Kidney capillary endothelial cell (primary cell): ENCODE measurements at regions not wholly inside any gene's neighbourhood (a gene's known extent, or its start where the extent isn't known, plus 50 kb on each side); places are given as distances from the start of the nearest gene placed in this dataset.
"Not testable (repeated sequence)": the region's sequence is repeated elsewhere in the genome, so short reads cannot be mapped to it uniquely, and the experiment has no call there.

Experiments used
- DNase-seq: peaks from one replicate; pipeline ENCODE4 v3.0.0-alpha.2; 2018; ENCODE audit warnings: low spot score

DNA sequence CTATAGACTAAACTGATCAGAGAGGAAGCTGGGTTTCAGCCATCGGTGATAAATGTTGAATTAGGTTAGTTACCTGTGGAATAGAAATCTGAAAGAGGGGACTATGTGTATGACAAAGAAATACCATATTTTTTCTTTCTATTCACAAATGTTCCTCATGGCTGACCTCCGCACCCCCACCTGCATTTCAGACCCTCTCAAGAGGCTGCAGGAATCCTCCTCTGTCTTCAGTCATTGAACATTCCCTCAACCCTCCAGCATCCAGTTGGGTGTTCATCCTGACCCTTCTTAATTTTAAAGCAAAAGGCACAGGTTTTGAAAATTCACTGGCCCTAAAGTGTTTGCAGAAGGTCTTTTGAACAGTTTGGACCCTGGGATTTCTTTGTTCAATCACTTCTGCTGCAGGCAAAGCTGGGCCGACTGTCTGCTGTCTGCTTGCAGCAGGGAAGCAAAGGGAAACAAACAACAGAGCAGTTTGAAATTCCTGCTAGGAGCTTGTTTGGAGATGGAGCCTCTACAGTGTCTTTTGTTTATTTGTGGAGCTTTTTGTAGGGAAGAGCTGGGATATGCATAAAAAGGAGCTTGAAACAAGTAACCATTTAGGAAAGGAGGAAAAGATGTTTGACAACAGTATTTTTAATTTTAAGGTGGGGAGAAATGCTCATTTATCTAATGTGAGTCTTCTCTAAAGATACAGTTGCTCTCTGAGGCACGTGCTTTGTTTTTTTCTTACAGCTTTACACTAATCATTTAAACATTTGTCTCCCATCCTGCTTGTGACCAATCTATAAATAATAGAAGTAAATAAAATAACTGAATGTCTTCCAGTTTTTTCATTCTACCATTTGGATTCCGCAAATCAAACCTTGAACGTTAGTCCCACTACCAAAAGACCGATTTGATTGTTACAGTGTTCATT is 213.3 kb upstream of the MMADHC start:
- DNase-seq, result no peak

DNA sequence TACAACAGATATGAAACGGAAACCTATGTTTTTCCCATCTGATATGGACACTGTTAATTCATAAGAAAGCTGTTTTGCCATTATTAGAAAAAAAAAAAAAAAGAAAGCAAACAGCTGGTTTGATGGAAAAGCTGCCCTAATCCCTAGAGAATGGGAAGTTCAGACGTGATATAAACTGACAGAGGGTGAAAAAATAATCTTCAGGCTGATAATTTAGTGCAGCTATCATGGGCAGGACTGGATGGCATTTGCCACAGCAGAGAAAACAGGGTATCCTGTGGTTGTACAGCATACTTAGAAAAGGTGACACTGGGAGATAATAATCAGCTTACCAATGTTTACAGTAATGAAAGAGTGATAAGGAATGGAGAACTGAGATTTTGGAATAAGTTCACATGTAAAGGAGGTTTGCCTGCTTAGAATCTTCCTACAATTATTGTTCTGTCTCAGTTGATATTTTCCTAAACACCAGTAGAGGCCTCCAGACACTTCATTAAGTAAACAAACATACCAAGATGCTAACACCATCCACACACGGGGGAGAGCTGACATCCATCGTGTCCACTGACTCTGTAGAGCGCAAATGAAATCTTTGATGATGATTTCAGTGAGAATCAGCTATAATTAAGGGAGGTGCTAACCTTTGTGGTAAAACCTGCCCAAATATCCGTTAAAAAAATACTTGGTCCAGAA is 211.6 kb upstream of the MMADHC start:
- DNase-seq, result peak; percentile 50

DNA sequence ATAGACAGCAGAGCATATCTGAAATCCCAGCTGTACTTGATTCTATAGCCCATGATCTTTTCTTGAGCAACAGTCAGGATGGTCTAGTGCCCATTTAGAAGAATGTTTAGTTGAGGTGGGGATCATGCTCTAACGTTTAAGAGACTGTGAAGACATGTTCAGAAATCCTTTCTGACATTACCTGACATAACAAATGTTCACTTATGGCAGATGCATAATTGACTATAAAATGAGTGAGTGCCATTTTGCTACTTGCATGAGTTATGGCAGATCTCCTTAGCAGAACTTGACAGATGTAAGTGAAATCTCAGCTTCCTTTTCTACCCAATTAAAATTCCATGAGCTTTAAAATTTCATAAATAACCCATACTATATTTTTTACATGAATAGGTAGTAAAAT is 209.5 kb upstream of the MMADHC start:
- no peak for DNase-seq

DNA sequence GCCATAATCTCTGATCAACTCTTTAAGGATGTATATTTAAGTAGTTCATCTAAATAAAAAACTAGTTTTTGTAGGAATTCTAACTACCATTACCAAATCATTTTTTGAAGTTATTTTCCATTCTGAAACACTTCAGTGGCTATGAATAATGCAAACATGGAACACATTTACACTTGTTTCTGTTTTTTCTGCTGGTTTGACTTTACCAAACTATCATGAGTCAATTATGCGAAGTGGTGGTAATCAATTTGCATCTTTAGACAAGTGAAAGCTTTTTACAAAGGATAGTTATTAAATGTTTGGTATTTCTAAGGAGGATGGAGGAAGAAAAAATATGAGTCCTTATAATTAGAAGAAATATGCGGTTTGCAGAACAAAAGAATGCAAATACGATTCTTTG is 202.0 kb upstream of the MMADHC start:
- no peak for DNase-seq

DNA sequence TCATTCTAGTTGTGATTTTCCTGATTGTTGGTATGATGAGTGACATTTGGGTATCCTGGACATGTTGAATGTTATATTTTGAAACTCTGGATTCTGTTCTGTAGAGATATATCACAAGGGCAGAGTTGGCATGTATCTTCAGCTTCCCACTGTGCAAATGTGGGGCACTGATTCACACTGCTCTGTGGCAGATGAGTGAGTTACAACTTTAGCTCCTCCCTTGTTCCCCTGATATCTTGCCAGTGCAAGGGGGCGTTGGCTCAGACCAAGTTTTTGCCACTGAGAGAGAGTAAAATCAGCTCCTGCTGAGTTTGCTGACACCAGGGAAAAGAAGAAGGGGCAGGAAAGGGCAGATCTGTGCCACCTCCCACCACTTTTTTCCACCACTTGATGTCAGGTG is 199.6 kb upstream of the MMADHC start:
- no peak for DNase-seq

DNA sequence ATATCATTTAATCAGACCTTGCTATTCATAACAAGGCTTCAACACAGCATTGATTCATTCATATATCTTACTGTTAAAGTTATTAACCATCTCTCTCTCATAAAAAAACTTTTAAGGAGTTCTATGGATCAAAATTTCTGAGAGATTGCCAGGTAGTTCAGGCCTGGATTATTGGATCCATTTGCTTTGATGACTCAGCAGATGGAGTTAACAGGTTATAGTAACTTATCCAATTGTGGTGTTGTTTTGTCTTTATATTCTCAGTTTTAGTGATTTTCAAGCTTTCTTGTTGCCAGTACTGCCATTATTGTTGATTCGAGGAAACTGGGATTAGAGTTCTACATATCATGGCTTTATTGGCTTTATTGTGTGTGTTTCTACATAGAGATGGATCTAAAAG is 195.7 kb upstream of the MMADHC start:
- no peak for DNase-seq

DNA sequence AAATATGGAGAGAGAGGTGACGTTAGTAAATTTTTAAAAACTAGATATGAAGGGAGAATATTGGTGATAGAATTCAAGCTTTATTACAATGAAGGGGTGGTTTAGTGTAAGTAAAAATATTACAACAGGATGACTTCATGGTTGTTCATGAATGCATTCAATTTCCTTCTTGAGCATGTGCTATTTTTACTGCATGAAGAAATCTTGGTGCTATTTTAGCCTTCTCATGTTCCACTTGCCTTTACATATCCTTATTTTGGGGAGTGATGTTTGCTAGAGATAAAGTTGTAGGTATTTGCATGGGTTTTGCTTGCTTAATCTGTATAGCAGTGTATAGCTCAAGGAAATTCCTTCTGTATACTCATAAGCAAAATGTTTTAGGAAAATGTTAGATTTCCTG is 195.0 kb upstream of the MMADHC start:
- DNase-seq, result peak; percentile 10

DNA sequence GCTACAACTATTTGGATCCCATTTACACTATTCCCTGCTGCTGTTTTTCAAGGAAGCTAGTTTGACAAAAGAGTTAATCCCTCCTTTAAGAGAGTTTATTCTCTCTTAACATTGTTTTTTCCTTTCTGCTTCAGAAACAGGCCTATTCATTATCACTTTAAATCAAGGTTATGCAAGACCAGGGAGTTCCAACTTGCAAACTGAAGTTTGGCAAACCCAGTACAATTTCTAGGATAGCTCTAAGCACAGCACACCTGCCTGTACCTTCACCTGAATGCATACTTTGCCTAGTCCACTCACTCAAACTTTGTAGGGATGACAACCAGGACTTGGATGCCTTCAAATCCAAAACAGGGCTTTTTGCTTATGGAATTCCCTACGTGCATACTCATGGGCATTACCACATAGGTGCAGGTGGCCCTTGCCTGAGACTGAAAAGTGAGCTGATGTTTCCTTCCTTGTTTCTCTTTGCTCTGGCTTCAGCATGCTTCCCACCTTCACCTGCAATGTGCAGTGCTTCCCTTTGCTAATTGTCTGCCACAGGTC is 193.8 kb upstream of the MMADHC start:
- no peak for DNase-seq

DNA sequence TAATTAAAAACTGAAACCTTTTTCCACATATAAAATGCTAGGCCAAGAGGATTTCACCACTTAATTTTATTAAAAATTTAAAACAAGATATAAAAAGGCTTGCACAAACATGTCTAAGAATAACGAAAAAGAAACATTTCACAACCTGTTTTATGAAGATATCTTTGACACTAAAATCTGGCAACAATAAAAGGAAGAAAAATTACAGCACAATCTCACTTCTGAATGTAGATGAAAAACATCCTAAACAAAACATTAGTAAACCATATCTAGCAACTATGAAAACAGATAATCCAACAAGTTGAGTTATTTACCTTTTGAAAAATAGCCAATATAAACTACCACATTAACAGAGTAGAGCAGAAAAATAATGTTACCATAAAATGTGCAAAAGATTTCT is 185.4 kb upstream of the MMADHC start:
- no peak for DNase-seq

DNA sequence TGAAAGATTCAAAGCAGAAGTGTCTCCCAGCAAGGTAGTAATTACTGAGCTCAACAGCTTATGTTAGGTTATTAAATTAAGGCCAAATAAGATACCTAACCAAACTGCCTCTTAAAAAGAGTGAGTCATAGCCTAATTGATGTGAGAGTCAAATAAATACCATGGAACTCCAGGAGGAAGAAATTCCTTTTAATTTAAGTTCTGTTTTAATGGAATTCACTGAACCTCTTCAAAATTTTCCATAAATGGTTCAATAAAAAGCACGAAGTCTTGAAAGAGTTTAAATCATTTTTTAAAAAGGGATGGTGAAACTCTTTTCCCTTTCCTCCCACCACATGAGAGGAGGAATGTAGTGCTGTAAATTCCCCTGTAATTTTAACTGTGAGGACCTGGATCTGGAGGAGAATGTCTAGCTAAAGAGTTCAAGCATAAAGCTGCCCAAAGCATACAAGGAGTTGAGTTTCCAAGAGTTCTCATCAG is 180.8 kb upstream of the MMADHC start:
- DNase-seq, result no peak

DNA sequence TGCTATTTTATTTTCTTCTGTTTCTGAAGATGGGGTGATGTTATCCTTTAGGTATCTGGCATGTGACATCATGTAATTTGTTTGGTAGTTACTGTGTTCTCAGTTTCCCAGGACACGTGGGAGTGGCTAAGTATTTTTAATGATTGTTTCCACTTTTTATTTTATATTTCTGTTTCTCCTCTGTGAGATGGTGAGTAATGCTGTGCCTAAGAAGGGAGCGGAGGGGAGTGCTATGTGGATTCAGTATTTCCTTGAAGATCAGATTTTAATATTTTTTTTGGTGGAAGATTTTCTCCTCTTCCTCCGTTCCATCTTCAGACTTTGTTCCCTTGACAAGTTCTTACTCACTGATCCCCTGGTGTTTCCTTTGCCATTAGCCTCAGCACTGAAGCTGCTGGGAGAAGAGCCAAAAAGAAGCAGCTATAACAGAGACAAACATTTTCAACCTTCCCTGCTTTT is 180.0 kb upstream of the MMADHC start:
- no peak for DNase-seq

DNA sequence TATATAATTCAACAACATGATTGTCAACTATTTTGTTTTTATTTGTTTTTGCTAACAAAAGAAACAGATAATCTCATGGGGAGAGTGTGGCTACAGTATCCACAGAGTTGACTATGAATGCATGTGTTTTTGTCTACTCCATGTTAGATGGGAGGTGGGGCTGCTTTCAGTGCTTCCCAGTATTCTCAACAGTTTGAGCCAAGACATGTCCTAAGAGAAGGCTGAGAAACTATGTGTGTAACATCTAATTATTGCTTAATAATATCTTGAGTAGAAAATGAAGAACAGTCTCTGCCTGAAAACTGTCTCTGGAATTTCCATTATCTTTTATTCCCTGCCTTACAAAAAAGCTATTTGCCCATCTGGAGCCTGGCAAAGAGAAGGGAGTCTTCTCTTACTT is 178.8 kb upstream of the MMADHC start:
- no peak for DNase-seq

DNA sequence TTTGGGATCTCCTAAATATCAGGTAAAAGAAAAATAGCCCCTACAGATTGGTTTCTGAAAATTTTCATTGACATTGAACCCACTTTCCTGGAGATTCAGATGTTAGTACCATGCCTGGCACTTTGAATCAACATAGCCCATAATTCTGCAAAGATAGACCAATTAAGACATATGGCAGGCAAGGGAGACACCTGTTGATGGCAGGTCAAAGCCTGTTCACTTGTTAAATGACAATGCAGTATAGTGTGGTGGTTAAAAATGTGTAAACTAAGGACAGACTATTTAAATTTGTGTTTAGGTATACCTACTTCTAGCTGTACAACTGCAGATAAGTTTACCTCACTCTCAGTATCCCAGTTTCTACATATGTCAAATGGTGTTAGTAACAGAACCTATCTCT is 178.1 kb upstream of the MMADHC start:
- no peak for DNase-seq

DNA sequence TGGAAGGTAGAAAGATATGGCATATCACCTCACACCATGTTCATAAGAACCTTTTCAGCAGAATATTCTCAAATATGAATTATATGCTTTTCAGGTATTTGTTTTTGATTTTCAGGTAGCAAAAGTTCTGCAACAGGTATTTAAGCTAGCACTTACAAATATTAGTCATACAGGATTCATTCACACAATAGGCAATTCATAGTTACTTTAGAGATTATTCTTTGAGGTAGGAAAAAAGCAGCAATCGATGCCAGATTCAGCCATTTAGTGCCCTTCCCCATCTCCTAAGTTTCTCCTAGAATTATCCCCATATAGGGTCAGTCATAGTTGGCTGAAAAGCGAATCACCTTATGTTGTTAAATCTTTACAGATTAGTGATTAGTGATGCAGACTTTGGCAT is 177.4 kb upstream of the MMADHC start:
- DNase-seq, result no peak

DNA sequence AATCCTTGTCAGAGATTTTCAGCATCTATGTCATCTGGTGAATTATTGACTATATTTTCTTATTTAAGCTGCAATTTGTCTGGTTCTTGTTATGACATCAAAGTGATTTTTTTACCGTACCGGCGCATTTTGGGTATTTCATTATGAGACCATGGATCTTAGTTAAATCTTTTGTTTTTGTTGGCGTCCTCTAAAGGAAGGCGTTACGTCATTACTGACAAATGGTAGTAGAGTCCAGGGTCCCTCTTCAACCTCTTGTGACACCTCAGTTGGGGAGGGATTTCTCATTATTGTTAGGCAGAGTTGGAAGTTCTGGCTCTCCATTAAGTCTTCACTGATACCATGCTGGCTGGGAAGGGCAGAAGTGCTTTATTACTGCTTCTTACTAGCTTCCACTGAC is 175.8 kb upstream of the MMADHC start:
- no peak for DNase-seq

DNA sequence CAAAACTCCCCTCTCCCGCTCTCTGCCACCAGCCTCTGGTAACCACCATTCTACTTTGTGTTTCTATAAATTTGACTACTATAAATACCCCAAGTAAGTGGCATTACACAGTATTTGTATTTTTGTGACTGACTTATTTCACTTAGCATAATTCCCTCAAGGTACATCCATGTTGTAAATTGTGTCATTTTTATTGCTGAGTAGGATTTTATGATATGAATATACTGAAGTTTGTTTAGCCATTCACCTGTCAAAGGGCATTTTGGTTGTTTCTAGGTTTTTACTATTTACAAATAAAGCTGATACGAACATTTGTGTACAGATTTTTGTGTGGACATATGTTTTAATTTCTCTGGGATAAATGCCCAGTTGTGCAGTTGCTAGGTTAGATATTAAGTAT is 174.0 kb upstream of the MMADHC start:
- DNase-seq, result no peak

DNA sequence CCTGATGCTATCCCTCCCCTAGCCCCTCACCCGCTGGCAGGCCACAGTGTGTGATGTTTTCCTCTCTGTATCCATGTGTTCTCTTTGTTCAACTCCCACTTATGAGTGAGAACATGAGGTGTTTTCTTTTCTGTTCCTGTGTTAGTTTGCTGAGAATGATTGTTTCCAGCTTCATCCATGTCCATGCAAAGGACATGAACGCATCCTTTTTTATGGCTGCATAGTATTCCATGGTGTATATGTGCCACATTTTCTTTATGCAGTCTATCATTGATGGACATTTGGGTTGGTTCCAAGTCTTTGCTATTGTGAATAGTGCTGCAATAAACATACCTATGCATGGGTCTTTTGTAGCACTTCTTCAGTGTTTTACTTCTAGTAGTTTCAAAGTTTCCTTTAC is 171.8 kb upstream of the MMADHC start:
- not testable (repeated sequence) for DNase-seq

DNA sequence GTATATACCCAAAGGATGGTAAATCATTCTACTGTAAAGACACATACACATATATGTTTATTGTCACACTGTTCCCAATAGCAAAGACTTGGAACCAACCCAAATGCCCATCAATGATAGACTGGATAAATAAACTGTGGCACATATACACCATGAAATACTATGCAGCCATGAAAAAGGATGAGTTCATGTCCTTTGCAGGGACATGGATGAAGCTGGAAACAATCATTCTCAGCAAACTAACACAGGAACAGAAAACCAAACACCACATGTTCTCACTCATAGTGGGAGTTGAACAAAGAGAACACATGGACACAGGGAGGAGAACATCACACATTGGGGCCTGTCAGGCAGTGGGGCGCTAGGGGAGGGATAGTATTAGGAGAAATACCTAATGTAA is 167.1 kb upstream of the MMADHC start:
- not testable (repeated sequence) for DNase-seq

DNA sequence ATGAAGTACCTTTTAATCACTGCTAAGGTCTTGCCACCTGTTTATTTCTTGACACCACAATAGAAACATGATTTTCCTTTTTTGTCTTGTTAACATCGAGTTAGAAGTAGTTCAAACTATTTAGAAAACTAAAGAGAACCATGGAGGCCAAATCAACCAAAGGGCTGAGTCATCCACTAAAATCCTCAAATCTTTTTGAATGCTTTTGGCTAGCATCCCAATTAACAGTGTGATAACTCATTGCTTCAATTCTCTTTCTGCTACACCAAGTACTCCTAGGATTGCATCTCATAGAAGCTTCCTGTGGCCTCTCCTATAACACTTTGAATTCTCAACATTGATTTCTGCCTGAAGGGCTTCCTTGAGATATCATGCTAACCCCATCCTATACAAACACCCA is 159.9 kb upstream of the MMADHC start:
- no peak for DNase-seq

DNA sequence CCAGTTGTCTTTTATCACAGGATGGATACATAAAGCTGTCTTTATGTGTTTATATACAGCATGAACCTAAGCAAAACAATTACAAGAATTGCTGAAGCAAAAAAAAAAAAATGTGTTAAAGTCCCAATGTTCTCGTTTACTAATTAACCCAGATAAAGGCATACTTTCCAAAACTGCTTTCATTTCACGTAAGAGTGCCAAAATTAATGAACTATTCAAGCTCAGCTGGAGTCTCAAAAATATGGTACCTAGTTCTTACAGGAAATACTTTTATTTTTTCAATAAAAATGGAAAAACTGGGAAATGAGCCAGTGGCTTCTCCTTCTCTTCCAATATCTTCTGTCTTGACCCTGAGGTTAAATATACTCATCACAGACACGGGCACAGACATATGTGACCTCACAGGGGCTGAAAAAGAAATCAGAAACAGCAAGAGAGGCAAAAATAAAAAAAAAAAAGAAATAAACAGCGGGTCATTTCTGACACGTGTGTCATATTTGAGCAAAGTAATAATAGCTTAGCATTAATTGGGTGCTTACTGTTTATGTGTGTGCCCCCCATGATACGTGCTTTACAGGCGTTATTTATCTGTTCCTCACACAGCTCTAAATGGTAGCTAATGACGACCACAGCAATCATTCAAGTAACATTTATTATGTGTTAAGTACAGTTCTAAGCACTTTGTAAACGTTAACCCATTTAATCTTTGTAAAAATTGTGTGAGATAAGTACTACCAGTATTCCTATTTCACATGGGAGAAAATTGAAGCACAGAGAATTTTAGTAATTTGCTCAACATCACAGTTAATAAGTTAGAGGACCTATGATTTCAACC is 158.0 kb upstream of the MMADHC start:
- DNase-seq, result no peak

DNA sequence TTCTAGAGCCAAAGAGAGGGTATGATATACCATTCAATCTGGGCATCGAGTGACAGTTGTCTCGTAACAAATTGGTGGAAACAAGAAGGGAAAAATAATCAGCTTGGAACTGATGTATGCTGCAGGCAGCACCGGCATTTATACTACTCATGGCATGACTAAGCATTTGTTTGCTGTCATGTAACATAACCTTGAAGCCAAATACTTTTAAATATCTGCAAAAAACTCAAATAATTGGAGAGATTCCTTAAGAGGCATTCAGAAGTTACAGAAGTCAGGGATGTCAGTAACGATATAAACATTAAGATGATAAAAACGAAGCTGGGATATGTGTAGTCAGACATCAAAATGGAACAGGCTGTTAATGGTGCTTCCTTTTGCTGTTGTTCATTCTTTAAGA is 157.3 kb upstream of the MMADHC start:
- peak; percentile 13 for DNase-seq

DNA sequence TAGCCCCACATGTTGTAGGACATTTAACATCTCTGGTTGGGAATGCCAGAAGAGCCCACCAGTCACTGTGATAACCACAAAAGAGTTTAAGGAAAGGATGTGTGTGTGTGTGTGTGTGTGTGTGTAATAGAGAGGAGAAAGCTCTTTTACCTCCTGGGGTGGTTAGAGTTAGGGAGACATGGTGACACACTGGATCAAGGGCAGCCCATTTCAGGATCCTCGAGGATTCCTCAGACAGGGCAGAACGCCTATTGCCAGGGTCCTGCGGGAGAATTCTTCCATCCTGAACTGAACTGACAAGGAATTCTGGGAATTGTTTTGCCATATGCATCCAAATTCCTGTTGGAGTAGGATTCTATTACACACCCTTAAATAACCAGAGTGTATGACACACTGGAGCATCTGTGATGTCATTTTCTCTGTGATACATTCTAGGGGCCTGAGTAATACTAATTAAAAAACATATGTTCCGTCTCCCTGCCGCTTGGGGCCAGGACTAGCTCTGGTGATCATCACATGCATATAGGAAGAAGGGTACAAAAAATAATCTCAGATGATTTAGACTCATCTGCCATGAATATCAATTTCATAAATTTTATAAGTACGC is 156.4 kb upstream of the MMADHC start:
- no peak for DNase-seq
